SK-N-DZ (cell line): ENCODE measurements at regions not wholly inside any gene's neighbourhood (a gene's known extent, or its start where the extent isn't known, plus 50 kb on each side); places are given as distances from the start of the nearest gene placed in this dataset.
"Not testable (repeated sequence)": the region's sequence is repeated elsewhere in the genome, so short reads cannot be mapped to it uniquely, and the experiment has no call there.

Experiments used
- DNase-seq: peaks from one replicate; pipeline ENCODE4 v3.0.0-alpha.2; 2015; ENCODE audit warnings: low spot score

GRCh38 chr7:65317372-65317771 lies 56.3 kb upstream of the ZNF92 start:
- DNase-seq, result no peak

- DNase-seq, result no peak
Measured at GRCh38 chr7:65310761-65311160, 62.9 kb upstream of the ZNF92 start.

GRCh38 chr7:65308300-65308678 lies 65.4 kb upstream of the ZNF92 start:
- DNase-seq, result no peak

GRCh38 chr7:65307651-65308299 lies 65.9 kb upstream of the ZNF92 start:
- peak; percentile 78 for DNase-seq

- no peak for DNase-seq
Measured at GRCh38 chr7:65304175-65304574, 69.5 kb upstream of the ZNF92 start.

- DNase-seq, result no peak
Measured at GRCh38 chr7:65302883-65303282, 70.8 kb upstream of the ZNF92 start.

GRCh38 chr7:65301007-65301406 lies 72.6 kb upstream of the ZNF92 start:
- DNase-seq, result no peak

- no peak for DNase-seq
Measured at GRCh38 chr7:65295409-65295808, 78.2 kb upstream of the ZNF92 start.

GRCh38 chr7:65290340-65290739 lies 83.3 kb upstream of the ZNF92 start:
- not testable (repeated sequence) for DNase-seq

- DNase-seq, result no peak
Measured at GRCh38 chr7:65287023-65287422, 86.6 kb upstream of the ZNF92 start.

- DNase-seq, result no peak
Measured at GRCh38 chr7:65285906-65286864, 87.5 kb upstream of the ZNF92 start.

- DNase-seq, result not testable (repeated sequence)
Measured at GRCh38 chr7:65285241-65285640, 88.4 kb upstream of the ZNF92 start.

GRCh38 chr7:65279795-65280194 lies 93.9 kb upstream of the ZNF92 start:
- no peak for DNase-seq

- DNase-seq, result no peak
Measured at GRCh38 chr7:65276822-65277221, 96.8 kb upstream of the ZNF92 start.

GRCh38 chr7:65271502-65271901 lies 102.2 kb upstream of the ZNF92 start:
- DNase-seq, result not testable (repeated sequence)

GRCh38 chr7:65269150-65269856 lies 104.4 kb upstream of the ZNF92 start:
- peak; percentile 99 for DNase-seq

- no peak for DNase-seq
Measured at GRCh38 chr7:65268782-65269149, 104.9 kb upstream of the ZNF92 start.

GRCh38 chr7:65265933-65266519 lies 107.6 kb upstream of the ZNF92 start:
- peak; percentile 32 for DNase-seq

- DNase-seq, result peak; percentile 60
Measured at GRCh38 chr7:65264258-65264657, 109.4 kb upstream of the ZNF92 start.

GRCh38 chr7:65260673-65261072 lies 113.0 kb upstream of the ZNF92 start:
- DNase-seq, result not testable (repeated sequence)

GRCh38 chr7:65259864-65260525 lies 113.7 kb upstream of the ZNF92 start:
- not testable (repeated sequence) for DNase-seq
